ENCODE measurements at regions not wholly inside any gene's neighbourhood (a gene's known extent, or its start where the extent isn't known, plus 50 kb on each side); places are given as distances from the start of the nearest gene placed in this dataset.

- H3K27me3 ChIP-seq = no peaks in the 10 kb centered on the region
- no peak overlapping the region for H3K27ac ChIP-seq
- no peaks in the 10 kb centered on the region for H3K9me3 ChIP-seq
- in situ Hi-C loops (cut with MboI; ENCODE audit: low pct_ligation_motif_present in 1 of 4, low pct_unique_long_range_greater_than_20kb in 1 of 4, low sequenced_read_pairs in 3 of 4) = no loop called here
- no peaks in the 10 kb centered on the region for H3K4me1 ChIP-seq
- no peak for DNase-seq
- intact Hi-C loops (cut with DNase I; ENCODE audit: low total_unique reads) = no loop called here
- WGBS, 2 donors (ENCODE audit: low coverage in 1 of 2) = 54 to 77% methylated on average over 2 to 3 of the region's 3 CpGs
- TF ChIP-seq EP300 (IDR thresholded peaks at IDR 0.05; ENCODE audit: low read depth) = no peak
- TF ChIP-seq POLR2AphosphoS5 (IDR thresholded peaks at IDR 0.05) = no peak
- TF ChIP-seq POLR2A (IDR thresholded peaks at IDR 0.05) = no peak
- TF ChIP-seq CTCF (IDR thresholded peaks at IDR 0.05) = no peak
- H3K4me3 ChIP-seq = no peak overlapping the region
- H3K36me3 ChIP-seq = no peaks in the 10 kb centered on the region
Observed at GRCh38 chr13:60925686-60926085, 490.0 kb downstream of the PCDH20 start.

- no peak for TF ChIP-seq EP300 (IDR thresholded peaks at IDR 0.05; ENCODE audit: low read depth)
- TF ChIP-seq POLR2AphosphoS5 (IDR thresholded peaks at IDR 0.05) = no peak
- no peak for TF ChIP-seq POLR2A (IDR thresholded peaks at IDR 0.05)
- TF ChIP-seq CTCF (IDR thresholded peaks at IDR 0.05) = no peak
- no peak overlapping the region for H3K27ac ChIP-seq
- H3K4me1 ChIP-seq = no peaks in the 10 kb centered on the region
- no peak overlapping the region for H3K4me3 ChIP-seq
- intact Hi-C loops (cut with DNase I; ENCODE audit: low total_unique reads) (no loop called here), in situ Hi-C loops (cut with MboI; ENCODE audit: low pct_ligation_motif_present in 1 of 4, low pct_unique_long_range_greater_than_20kb in 1 of 4, low sequenced_read_pairs in 3 of 4) (no loop called here)
- H3K36me3 ChIP-seq = no peaks in the 10 kb centered on the region
- no peaks in the 10 kb centered on the region for H3K27me3 ChIP-seq
- DNase-seq = no peak
- 62 to 82% methylated on average over 2 of the region's 2 CpGs for WGBS, 2 donors (ENCODE audit: low coverage in 1 of 2)
- no peaks in the 10 kb centered on the region for H3K9me3 ChIP-seq
Observed at GRCh38 chr13:60924856-60925255, 490.8 kb downstream of the PCDH20 start.

GRCh38 chr13:60922576-60923231 is 492.9 kb downstream of the PCDH20 start:
- H3K27ac ChIP-seq = no peak overlapping the region
- no peaks in the 10 kb centered on the region for H3K9me3 ChIP-seq
- H3K36me3 ChIP-seq = no peaks in the 10 kb centered on the region
- DNase-seq = no peak
- WGBS, 2 donors (ENCODE audit: low coverage in 1 of 2) = 55 to 69% methylated on average over 5 to 6 of the region's 6 CpGs
- H3K4me1 ChIP-seq = no peaks in the 10 kb centered on the region
- H3K27me3 ChIP-seq = no peaks in the 10 kb centered on the region
- TF ChIP-seq POLR2A (IDR thresholded peaks at IDR 0.05) (no peak), CTCF (IDR thresholded peaks at IDR 0.05) (no peak), EP300 (IDR thresholded peaks at IDR 0.05; ENCODE audit: low read depth) (no peak), POLR2AphosphoS5 (IDR thresholded peaks at IDR 0.05) (no peak)
- in situ Hi-C loops (cut with MboI; ENCODE audit: low pct_ligation_motif_present in 1 of 4, low pct_unique_long_range_greater_than_20kb in 1 of 4, low sequenced_read_pairs in 3 of 4) = no loop called here
- no peak overlapping the region for H3K4me3 ChIP-seq
- intact Hi-C loops (cut with DNase I; ENCODE audit: low total_unique reads) = no loop called here

DNA sequence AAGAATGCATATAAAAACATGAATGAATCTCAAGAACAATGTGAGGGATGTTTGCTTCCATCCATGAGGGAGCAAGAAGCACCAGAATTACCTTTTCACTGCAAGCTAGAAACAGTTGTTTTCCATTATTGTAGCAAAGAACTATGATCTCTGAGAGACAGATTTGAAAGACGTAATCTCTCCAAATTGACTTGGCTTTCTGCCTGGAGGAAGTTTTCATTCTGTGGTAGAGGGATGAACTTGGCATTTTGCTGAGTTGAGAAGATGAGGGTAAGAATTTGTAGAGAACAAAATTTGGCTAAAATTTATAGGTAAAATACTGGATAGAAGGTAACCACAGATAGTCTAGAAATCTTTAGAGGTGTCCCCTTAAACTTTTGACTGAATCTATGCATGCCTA is 496.8 kb downstream of the TDRD3 start:
- Histone ChIP-seq H3K27ac (no peak overlapping the region), H3K4me3 (no peak overlapping the region), H3K9me3 (no peaks in the 10 kb centered on the region), H3K27me3 (no peaks in the 10 kb centered on the region), H3K4me1 (no peaks in the 10 kb centered on the region), H3K36me3 (no peaks in the 10 kb centered on the region)
- in situ Hi-C loops (cut with MboI; ENCODE audit: low pct_ligation_motif_present in 1 of 4, low pct_unique_long_range_greater_than_20kb in 1 of 4, low sequenced_read_pairs in 3 of 4) (no loop called here), intact Hi-C loops (cut with DNase I; ENCODE audit: low total_unique reads) (no loop called here)
- 18 to 44% methylated on average over 1 of the region's 1 CpG for WGBS, 2 donors (ENCODE audit: low coverage in 1 of 2)
- no peak for DNase-seq
- TF ChIP-seq POLR2AphosphoS5 (IDR thresholded peaks at IDR 0.05) (no peak), CTCF (IDR thresholded peaks at IDR 0.05) (no peak), POLR2A (IDR thresholded peaks at IDR 0.05) (no peak)

Data from transverse colon (tissue), 4 donors.